ENCODE measurements at regions not wholly inside any gene's neighbourhood (a gene's known extent, or its start where the extent isn't known, plus 50 kb on each side); places are given as distances from the start of the nearest gene placed in this dataset.
"Not testable (repeated sequence)": the region's sequence is repeated elsewhere in the genome, so short reads cannot be mapped to it uniquely, and the experiment has no call there.

GRCh38 chr4:160125576-160126287 is 1022.9 kb downstream of the RAPGEF2 start:
- DNase-seq, result not testable (repeated sequence)

- no peak for DNase-seq
Measured at GRCh38 chr4:160127211-160127610, 1024.3 kb downstream of the RAPGEF2 start.

- no peak for DNase-seq
Measured at GRCh38 chr4:160129439-160129838, 1026.6 kb downstream of the RAPGEF2 start.

- no peak for DNase-seq
Measured at GRCh38 chr4:160136021-160136420, 1033.1 kb downstream of the RAPGEF2 start.

- DNase-seq, result no peak
Measured at GRCh38 chr4:160141206-160141605, 1038.3 kb downstream of the RAPGEF2 start.

GRCh38 chr4:160142579-160142978 is 1039.7 kb downstream of the RAPGEF2 start:
- DNase-seq, result no peak

GRCh38 chr4:160143574-160143973 is 1040.7 kb downstream of the RAPGEF2 start:
- no peak for DNase-seq

- no peak for DNase-seq
Measured at GRCh38 chr4:160159457-160159856, 1056.6 kb downstream of the RAPGEF2 start.

- DNase-seq, result no peak
Measured at GRCh38 chr4:160161026-160161425, 1058.1 kb downstream of the RAPGEF2 start.

GRCh38 chr4:160175064-160175643 is 1072.3 kb downstream of the RAPGEF2 start:
- DNase-seq, result no peak

- no peak for DNase-seq
Measured at GRCh38 chr4:160180211-160180610, 1077.3 kb downstream of the RAPGEF2 start.

- DNase-seq, result no peak
Measured at GRCh38 chr4:160182727-160183126, 1079.8 kb downstream of the RAPGEF2 start.

- DNase-seq, result no peak
Measured at GRCh38 chr4:160184884-160185283, 1082.0 kb downstream of the RAPGEF2 start.

GRCh38 chr4:160193787-160194186 is 1090.9 kb downstream of the RAPGEF2 start:
- DNase-seq, result no peak

GRCh38 chr4:160194716-160195115 is 1091.8 kb downstream of the RAPGEF2 start:
- no peak for DNase-seq

- no peak for DNase-seq
Measured at GRCh38 chr4:160202802-160203201, 1099.9 kb downstream of the RAPGEF2 start.

- no peak for DNase-seq
Measured at GRCh38 chr4:160212078-160212477, 1109.2 kb downstream of the RAPGEF2 start.

- DNase-seq, result no peak
Measured at GRCh38 chr4:160213366-160213765, 1110.5 kb downstream of the RAPGEF2 start.

GRCh38 chr4:160217352-160217751 is 1114.5 kb downstream of the RAPGEF2 start:
- no peak for DNase-seq

GRCh38 chr4:160224049-160224448 is 1121.2 kb downstream of the RAPGEF2 start:
- no peak for DNase-seq

- DNase-seq, result no peak
Measured at GRCh38 chr4:160233141-160233540, 1130.3 kb downstream of the RAPGEF2 start.

- DNase-seq, result no peak
Measured at GRCh38 chr4:160235285-160235684, 1132.4 kb downstream of the RAPGEF2 start.

- DNase-seq, result no peak
Measured at GRCh38 chr4:160235771-160236170, 1132.9 kb downstream of the RAPGEF2 start.

GRCh38 chr4:160238790-160239189 is 1135.9 kb downstream of the RAPGEF2 start:
- no peak for DNase-seq
